ENCODE measurements at regions not wholly inside any gene's neighbourhood (a gene's known extent, or its start where the extent isn't known, plus 50 kb on each side); places are given as distances from the start of the nearest gene placed in this dataset.

GRCh38 chr17:65415991-65416390 is 145.5 kb downstream of the AXIN2 start:
- no TSS peak for BruUV-seq (replicated peaks)
- no peak for DNase-seq
- Histone ChIP-seq H3K14ac (replicated peaks; ENCODE audit: low read depth, low read length) (no peak overlapping the region), H3K27ac (ENCODE audit: insufficient read depth, low read length) (no peak overlapping the region), H4K5ac (ENCODE audit: low read depth, low read length) (no peak overlapping the region), H3K4me3 (ENCODE audit: insufficient read depth, low read depth, low read length) (no peak overlapping the region), H2BK20ac (ENCODE audit: low read depth, low read length) (no peak overlapping the region), H3K9me1 (ENCODE audit: insufficient read depth, low read length) (no peaks in the 10 kb centered on the region; the same call in 1 of the 2 replicates), H3K36me3 (ENCODE audit: control insufficient read depth, insufficient read depth, low read length) (no peaks in the 10 kb centered on the region), H2BK120ac (ENCODE audit: low read depth, low read length) (no peak overlapping the region), H4K20me1 (ENCODE audit: insufficient read depth, low read length) (no peaks in the 10 kb centered on the region), H2BK15ac (ENCODE audit: low read depth, low read length) (no peak overlapping the region), H2AK9ac (replicated peaks; ENCODE audit: low read depth, low read length, poor library complexity) (no peak overlapping the region), H3K9me3 (ENCODE audit: control insufficient read depth, insufficient read depth, low read length) (no peaks in the 10 kb centered on the region; the same call in 1 of the 2 replicates), H3K4me1 (ENCODE audit: control insufficient read depth, insufficient read depth, low read length) (no peaks in the 10 kb centered on the region), H3K23ac (ENCODE audit: low read depth, low read length) (no peak overlapping the region), H3K56ac (ENCODE audit: extremely low read depth, insufficient read depth, low read length) (no peak overlapping the region), H3K9ac (ENCODE audit: low read depth, low read length) (no peak overlapping the region), H4K91ac (ENCODE audit: insufficient read depth, low read depth, low read length) (no peak overlapping the region), H3K18ac (ENCODE audit: low read depth, low read length) (no peak overlapping the region), H3K27me3 (ENCODE audit: control insufficient read depth, insufficient read depth, low read length) (no peaks in the 10 kb centered on the region), H2AK5ac (ENCODE audit: low read depth, low read length) (no peak overlapping the region), H3K4me2 (ENCODE audit: low read depth, low read length) (no peak overlapping the region), H3K79me1 (ENCODE audit: low read depth in 1 of 2, low read length in 2 of 2) (no peaks in the 10 kb centered on the region), H2AFZ (replicated peaks; ENCODE audit: low read length, poor library complexity) (no peak overlapping the region), H3K4ac (ENCODE audit: low read depth, low read length) (no peak overlapping the region), H2BK5ac (ENCODE audit: low read depth, low read length, poor library complexity, severe bottlenecking) (no peak overlapping the region), H4K8ac (ENCODE audit: low read depth in 2 of 2, low read length in 2 of 2) (no peak overlapping the region)
- ChIA-PET POLR2A (ENCODE audit: unreplicated experiment) (no interaction called here), CTCF (no interaction called here)
- WGBS, 2 experiments (ENCODE audit: extremely low coverage in 2 of 2, insufficient read length in 1 of 2), result no CpG with 5 or more reads among the region's 5 CpGs
- no peak for ATAC-seq (ENCODE audit: low read depth)
- dilution Hi-C loops (cut with HindIII; ENCODE audit: low sequenced_read_pairs, unreplicated experiment), result no loop called here
- TF ChIP-seq CTCF (conservative IDR thresholded peaks at IDR 0.05; ENCODE audit: low read depth, low read length), result no peak
- TF ChIP-seq NFE2L2 (IDR thresholded peaks at IDR 0.05; ENCODE audit: low read depth, low read length), result no peak
- no peak for TF ChIP-seq RFX5 (IDR thresholded peaks at IDR 0.05; ENCODE audit: low read depth, low read length)
- TF ChIP-seq CEBPB (IDR thresholded peaks at IDR 0.05; ENCODE audit: low read depth, low read length), result no peak
- in situ Hi-C loops (cut with MboI; ENCODE audit: low sequenced_read_pairs), result no loop called here
- intact Hi-C loops (cut with micrococcal nuclease), result no loop called here

All from IMR-90 (cell line).